HG02884 (cell line): ENCODE measurements at regions not wholly inside any gene's neighbourhood (a gene's known extent, or its start where the extent isn't known, plus 50 kb on each side); places are given as distances from the start of the nearest gene placed in this dataset.
"Not testable (repeated sequence)": the region's sequence is repeated elsewhere in the genome, so short reads cannot be mapped to it uniquely, and the experiment has no call there.

ENCODE experiments used
- ATAC-seq: cut with Tn5 transposase; IDR thresholded peaks from one replicate; pipeline ENCODE4 v1.9.1; 2021; ENCODE audit warnings: mild to moderate bottlenecking, moderate library complexity; ENCODE audit not compliant: unreplicated experiment

DNA sequence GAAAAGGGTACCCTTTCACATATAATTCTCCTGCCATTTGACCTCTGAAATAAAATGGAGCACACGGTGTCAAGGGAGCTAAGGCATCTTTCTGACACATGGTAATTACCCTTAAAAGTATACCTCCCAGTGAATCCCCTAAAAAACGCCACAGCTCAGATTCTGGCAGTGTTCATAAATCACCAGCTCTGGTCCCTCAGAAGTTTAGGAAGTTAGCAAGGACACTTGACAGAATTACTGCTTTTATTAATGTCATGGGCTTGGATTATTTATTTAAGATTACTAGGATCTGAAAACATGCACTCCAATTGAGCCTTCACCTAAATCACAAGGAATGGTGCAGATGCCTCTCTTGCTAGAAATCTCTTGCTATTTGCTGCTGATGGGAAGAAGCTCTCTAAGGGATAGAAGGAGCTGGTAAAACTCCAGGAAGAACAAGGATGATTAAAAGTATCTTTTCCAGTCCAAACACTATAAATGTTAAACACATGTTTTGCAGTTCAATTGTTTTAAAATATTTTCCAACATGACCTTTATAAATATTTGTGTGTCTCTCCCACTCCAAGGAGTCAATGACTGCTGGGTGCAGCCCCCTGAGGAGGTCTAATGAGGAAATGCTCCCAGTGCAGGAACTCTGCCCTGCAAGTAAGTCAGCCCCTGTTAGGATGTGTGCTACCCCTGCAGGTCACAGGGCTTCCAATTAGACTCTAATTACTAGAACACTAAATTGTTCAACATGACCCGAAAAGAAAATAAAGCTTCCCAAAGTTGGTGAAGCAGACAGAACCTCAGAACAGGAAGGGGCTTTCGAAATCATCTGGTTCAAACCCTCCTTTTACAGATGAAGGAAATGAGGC is 230.3 kb downstream of the TFAP2A start:
- ATAC-seq, result no peak

DNA sequence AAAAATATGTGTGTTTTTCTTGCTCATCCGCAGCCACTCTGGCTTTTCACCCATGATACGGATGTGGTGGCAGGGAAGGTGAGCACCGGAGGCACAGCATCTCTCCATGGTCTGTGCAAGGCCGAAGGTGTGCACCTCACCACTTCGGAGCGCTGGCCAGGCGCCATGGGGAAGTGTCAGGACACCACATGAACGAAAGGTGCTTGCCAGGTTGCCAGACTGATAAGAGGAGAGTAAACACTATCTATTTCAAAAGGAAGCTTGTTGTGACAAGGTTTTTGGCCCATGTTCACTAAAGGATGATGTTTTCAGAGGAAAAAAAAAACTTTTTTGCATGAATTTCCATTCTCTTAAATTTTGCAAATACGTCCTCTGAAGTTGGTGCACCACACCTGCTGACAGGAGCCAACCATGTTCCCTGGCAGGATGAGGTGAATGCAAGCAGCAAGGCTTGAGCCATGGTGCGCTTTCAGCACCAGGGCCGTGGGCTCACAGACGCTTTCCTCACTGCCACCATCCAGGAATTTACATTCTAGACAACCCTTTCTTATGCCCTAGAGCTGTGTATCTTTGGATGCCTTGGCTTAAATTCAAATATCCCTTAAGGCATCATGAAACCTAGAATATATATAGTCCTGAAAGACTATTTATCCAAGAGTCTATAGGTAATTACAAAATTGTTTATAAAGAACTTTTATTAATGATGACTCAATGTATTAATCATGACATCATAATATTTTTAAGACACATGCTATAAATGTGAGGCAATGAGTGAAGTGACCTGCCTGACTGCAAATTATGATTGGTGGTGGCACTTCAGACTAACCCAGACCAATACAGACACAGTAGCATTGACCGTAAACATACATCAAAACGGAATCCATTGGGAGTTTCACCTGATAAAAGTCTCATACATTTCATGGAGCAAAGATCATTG is 234.5 kb downstream of the TFAP2A start:
- no peak for ATAC-seq

DNA sequence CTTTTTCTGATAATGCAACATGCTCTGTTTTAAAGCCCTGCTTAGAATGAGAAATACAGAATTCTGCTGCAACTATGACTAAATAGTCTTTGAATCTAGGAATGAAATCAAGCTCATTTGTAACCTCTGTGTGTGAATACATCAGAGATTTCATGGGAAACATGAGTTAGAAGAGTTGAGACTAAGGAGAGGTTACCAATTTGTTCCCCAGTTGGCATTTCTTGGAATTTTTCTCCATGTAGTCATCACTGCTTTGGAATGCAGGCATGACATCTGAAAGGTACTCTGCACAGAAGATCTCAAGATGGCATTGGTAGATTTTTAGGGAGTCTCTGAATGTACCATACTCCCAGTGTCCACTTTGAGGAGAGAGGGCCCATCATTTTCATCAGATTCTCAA is 237.2 kb downstream of the TFAP2A start:
- ATAC-seq, result no peak

DNA sequence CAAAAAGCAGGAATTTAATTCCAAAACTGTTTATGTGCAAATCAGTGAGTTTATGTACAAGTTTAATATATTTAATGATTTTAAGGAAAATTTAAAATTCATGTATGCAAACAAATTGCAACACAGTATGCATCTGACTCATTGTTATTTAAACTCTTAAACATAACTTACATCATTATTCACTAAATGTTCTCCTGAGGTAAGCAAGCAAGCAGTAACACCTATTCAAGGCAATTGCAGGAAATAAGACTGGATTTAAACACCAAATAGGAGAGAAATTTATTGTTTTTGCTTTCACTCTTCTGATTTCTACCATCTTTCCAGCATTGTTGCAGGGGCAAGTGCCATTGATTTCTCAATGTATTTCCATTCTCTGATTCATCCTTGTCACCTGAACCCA is 239.5 kb downstream of the TFAP2A start:
- no peak for ATAC-seq

DNA sequence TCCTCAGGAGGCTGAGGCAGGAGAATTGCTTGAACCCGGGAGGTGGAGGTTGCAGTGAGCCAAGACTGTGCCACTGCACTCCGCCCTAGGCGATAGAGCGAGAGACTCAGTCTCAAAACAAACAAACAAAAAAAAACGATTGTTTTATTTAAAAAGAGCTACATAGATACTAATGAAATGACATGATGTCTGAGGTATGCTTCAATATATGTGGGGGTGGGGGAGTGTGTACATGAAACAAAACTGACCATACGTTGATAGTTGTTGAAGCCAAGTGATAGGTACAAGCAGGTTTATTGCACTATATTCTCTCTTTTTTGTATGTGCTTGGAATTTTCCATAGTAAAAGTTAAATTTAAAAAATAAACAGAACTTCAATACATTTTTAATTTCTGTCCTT is 240.1 kb downstream of the TFAP2A start:
- no peak for ATAC-seq

DNA sequence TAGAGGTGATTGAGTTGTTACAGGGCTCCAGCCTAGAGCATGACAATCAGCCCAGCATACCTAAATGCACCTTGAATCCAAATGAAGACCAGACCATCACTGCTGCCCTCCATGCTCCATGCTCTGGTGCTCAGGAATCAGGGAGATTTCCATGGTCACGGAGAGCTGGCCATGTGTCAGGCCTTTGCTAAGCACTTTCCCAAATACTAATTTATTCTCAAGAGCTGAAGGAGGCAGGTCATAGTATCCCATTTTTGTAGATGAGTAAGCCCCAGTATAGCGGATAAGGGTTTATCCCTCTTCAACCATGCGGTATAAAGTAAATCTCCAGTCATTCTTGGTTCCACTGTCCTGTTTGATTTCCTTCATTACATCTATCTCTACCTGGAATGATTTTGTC is 240.8 kb downstream of the TFAP2A start:
- ATAC-seq, result no peak

DNA sequence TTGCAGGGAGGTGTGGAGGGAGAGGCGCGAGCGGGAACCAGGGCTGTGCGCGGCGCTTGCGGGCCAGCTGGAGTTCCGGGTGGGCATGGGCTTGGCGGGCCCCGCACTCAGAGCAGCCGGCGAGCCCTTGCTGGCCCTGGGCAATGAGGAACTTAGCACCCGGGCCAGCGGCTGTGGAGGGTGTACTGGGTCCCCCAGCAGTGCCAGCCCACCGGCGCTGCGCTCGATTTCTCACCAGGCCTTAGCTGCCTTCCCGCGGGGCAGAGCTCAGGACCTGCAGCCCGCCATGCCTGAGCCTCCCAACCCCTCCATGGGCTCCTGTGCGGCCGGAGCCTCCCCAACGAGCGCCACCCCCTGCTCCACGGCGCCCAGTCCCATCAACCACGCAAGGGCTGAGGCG is 243.2 kb downstream of the TFAP2A start:
- ATAC-seq, result not testable (repeated sequence)

DNA sequence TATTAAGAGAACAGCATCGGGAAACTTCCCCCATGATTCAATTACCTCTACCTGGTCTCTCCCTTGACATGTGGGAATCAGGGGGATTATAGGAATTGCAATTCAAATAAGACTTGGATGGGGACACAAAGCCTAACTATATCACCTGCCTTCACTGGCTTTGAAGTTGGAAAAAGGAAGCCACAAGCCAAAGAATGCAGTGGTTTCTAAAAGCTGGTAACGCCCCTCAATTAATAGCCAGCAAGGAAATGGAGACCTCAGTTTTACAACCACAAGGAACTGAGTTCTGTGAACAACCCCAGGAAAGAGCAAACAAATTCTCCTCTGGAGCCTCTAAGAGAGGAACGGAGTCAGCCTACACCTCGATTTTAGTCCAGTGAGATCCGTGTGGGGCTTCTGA is 244.1 kb downstream of the TFAP2A start:
- ATAC-seq, result no peak

DNA sequence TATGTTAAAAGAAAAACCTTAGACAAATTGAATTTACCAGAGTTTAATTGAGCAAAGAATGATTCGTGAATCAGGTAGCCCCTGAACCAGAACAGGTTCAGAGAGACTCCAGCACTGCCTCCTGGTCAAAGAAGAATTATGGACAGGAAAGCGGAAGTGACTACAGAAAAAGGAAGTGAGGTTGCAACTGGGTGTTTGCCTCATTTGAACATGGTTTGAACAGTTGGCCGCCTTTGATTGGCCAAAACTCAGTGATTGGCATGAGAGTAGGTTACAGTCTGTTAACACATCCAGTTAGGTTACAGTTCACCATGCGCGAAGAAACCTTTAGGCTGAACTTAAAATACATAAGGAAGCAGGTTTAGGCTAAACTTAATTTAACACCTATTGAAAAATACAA is 248.8 kb downstream of the TFAP2A start:
- ATAC-seq, result no peak

DNA sequence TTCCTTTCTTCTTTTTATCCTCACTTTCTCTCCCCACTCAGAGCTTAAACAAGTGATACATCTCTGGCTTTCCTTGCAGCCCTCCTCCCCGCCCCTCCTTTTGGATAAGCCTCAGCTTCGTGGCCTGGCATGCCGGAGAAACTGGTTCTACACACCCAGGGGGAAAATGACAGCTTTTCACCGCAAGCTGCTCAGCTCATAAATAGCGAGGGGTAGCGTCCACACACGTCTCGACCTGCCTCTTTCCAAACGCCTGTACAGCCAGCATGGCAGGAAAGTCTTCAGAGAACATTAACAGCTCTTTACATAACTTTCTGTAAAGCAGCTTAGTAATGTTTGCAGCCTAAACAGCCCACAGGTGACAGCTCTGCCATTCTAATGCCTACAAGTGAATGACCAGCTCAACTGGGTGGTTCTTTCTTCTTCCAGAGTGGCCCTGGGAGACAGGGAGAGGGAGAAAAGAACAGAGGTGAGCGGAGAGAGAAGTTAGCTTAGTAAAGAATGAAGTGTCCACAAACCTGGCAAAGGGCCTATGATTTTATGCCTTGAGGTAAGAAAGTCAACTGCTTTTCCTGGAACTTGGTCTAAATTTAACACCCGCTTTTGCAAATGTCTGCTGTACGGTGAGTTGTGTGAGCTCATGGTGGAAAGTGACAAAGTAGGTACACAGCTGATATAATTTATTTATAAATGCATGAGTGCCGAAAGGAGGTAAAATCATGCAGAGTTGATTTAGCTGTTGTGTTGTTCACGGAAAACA is 251.5 kb downstream of the TFAP2A start:
- ATAC-seq, result no peak

DNA sequence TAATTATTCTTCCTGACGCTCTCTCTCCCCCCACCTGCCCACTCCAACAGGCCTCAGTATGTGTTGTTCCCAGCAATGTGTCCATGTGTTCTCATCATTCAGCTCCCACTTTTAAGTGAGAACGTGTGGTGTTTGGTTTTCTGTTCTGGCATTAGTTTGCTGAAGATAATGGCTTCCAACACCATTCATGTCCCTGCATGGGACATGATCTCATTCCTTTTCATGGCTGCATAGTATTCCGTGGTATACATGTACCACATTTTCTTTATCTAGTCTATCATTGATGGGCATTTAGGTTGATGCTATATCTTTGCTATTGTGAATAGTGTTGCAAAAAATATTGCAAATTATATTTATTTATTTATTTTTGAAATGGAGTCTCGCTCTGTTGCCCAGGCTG is 258.0 kb downstream of the TFAP2A start:
- no peak for ATAC-seq

DNA sequence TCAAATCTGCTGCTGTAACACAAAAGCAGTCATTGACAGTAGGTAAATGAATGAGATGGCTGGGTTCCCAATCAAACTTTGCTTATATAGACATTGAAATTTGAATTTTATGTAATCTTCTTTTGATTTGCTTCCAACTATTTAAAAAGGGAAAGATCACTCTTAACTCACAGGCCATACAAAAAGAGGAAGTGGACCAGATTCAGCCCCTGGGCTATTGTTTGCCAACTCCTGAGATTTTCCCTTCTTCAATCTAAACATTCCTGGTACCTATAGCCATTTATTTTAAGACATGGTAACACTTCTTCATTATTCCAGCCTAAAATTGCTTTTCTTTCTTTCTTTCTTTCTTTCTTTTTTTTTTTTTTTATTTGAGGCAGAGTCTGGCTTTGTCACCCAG is 260.6 kb downstream of the TFAP2A start:
- ATAC-seq, result no peak

DNA sequence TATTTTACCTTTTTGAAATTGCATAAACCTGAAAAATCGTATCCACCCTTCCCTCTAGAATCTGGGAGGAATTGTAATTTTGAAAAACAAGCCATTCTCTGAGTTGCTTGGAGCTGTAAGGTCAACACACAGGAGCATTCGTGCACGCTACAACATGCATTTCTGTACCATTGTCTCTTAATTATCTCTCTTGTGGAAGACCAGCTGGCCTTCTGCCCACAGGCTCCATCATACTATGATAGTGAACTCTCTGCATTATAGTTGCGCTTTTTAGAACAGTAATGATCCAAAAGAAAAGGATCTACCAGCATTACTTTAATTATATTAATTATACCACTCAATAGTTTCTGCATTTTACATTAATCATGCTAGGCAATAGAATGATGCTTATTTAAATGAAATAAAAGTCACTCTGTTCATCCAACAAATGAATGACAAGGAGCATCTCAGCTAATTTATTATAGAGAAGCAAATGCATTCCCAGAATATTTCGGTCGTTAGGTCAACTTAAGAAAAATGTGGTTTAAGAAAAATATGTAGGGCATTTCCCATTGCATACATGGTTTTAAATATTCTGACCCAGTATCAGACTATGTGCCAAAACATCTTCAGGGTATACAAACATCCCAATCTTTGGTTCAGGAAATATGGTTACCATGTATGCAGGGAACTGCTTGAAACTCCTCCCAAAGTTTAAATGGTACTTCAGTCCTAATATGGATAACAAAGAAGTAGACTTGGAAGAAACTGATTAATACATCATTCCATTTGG is 263.5 kb downstream of the TFAP2A start:
- no peak for ATAC-seq

DNA sequence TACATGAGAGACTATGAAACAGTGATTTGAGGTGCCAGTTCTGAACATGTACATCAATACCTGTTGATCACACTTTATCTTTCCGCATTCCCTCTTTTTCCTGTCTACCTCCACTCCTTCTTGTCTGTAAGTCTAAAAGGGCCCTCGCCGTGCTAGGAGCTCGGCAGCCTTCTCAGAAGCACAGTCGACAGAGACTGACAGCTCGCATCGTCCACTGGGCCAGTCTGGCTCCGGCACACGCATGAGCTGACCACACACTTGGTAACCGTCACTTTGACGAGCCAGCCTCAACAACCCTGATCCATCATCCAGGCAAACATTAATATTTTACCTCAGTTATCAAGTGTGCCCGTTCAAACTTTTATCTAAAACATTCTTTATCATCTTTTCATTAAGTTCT is 265.3 kb downstream of the TFAP2A start:
- no peak for ATAC-seq

DNA sequence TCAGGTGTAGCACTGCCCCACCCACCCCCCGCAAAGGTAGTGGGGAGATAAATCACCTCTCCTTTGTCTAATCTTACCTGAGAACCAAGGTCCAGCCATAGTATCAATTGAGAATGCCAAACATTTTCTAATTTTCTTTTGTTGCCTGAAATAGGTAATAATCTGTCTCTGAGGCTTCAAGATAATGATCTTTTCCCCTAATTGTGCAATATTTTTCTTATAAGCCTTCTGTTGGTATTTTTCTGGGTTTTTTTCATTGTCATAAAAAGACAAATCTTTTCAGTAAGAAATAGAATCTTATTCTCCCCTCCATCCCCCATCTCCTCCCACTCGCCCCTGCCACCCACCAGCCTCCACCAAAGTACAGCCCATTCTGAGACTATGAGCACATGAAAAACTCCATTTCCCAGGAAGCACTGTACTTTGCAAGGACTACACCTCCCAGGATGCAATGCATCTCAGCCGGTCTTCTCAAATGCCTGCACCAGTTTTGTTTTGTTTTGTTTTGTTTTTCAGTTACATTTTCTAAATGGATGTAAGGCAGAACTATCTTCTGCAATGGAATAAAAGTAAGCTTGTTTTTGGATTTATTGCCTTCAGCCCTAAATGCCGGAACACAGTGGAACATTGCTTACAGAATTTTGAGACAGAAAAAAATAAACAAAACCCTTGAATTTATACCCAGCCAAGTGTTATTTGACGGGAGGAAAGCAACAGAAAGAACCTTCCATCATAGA is 268.0 kb downstream of the TFAP2A start:
- ATAC-seq, result peak; percentile 99

DNA sequence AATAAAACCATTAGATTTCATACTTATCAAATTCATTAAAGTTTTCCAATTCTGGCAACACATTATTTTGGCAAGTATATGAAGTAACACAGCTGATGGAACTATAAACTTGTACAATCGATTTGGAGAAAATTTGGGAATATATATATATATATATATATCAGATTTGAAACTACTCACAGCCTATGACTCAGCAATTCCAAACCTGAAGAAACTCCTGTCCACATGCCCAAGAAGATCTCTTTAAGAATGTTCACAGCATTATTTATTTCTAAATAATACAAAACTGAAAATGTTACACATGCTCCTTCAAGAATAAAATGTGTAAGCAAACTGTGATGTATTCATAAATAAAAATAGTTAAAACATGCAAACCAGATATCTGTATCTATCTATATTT is 270.1 kb downstream of the TFAP2A start:
- ATAC-seq, result no peak

DNA sequence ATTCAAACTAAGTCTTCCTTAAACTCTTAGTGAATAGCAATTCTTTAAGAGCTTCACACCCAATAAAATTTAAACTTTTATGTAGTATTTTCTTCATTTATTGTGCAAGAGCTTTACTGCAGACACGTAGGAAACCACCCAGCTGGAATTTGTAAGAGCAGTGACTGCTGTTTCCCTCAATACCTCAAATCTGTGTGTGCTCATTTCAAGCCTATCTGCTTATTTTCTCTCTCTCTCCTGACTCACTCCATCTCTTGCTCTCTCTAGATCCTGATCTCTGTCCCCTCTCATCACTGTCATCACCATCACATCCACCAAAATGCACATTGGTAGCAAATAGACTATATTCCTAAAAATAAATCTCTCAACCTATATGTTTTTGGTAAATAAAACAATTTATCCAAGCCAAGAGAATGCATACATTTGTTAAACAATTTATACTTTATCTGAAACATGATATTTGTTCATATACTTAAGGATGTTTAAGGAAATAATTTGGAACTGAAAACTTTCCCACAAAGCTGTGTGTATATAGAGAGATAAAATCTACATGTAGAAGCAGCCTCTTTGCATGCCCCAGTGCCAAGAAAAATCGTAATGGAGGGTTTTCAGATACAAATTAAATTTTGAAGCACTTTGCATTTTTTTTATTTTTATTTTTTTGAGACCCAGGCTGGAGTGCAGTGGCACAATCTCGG is 273.0 kb downstream of the TFAP2A start:
- no peak for ATAC-seq

DNA sequence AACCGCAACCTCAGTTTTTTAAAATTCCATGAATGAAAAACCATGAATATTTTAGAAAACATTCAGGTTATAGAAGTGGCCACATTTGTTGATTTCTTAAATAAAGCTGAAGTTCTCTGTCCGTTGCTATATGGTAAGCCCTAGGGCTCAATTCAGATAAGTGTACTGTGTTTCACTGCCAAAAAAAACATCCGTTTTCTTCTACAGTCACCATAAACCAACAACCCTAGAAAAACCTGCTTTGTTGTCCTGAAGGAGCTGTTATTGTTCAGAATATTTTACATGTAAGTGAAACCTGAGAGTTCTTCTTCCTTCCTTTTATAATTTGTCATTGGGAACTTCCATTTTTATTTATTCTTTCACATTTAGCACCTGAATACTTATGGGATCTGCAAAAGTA is 274.1 kb downstream of the TFAP2A start:
- ATAC-seq, result no peak

DNA sequence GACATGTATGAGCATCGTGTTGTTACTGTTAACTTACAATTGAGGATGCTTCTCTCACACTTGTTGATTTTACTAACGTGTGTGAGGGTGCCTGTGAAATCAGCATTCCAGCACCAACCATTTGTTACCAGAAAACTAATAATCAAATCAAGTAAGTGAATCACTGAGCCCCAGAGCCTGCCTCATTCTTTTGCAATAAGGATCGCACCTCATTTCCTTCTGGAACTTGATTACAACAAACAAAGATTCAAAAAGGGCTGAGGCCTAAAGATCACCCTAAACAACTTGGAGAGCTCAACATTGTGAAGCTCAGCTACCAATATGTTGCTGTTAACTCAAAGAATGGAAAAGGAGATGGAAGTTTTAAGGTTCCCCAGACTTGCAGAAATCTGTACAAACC is 274.7 kb downstream of the TFAP2A start:
- no peak for ATAC-seq
